ENCODE measurements at regions not wholly inside any gene's neighbourhood (a gene's known extent, or its start where the extent isn't known, plus 50 kb on each side); places are given as distances from the start of the nearest gene placed in this dataset.

DNA sequence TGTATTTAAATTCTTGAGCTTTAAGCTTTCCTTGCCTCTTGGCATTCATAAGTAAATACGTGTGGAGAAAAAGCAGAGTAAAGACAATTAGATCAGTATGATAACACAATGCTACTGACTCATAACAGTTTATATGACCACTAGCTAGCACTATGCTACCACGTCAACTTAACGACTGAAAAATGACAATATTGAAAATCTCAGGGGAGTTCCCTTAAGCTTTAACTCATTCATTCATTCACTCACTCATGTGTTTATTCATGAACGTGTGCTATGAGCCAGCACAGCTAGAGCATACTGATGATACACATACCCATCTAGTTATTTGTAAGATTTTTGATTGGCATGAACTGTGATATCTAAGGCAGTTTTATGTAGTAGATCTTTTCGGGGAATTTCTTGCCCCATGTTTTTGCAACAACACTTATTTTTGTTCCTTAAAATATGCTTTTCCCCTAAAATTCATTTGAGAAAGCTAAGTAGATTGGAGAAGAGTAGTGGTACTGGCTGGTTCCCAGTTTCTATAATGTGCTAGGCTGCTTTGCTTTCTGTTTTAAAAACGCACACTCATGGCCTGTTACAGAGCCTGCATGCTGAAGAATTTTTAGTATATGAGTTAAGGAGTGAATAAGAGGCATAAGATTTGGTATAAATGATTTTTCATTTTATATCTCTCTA lies 57.4 kb upstream of the ACBD5 start:
- TF ChIP-seq, protein P1, sequence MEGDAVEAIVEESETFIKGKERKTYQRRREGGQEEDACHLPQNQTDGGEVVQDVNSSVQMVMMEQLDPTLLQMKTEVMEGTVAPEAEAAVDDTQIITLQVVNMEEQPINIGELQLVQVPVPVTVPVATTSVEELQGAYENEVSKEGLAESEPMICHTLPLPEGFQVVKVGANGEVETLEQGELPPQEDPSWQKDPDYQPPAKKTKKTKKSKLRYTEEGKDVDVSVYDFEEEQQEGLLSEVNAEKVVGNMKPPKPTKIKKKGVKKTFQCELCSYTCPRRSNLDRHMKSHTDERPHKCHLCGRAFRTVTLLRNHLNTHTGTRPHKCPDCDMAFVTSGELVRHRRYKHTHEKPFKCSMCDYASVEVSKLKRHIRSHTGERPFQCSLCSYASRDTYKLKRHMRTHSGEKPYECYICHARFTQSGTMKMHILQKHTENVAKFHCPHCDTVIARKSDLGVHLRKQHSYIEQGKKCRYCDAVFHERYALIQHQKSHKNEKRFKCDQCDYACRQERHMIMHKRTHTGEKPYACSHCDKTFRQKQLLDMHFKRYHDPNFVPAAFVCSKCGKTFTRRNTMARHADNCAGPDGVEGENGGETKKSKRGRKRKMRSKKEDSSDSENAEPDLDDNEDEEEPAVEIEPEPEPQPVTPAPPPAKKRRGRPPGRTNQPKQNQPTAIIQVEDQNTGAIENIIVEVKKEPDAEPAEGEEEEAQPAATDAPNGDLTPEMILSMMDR (IDR thresholded peaks at IDR 0.05; ENCODE audit: low read length) = no peak
- no peak for TF ChIP-seq EZH2phosphoT487 (IDR thresholded peaks at IDR 0.05; ENCODE audit: low read length)

Data from MM.1S (cell line).